Small intestine (tissue), 7 donors: ENCODE measurements at regions not wholly inside any gene's neighbourhood (a gene's known extent, or its start where the extent isn't known, plus 50 kb on each side); places are given as distances from the start of the nearest gene placed in this dataset.
"Not testable (repeated sequence)": the region's sequence is repeated elsewhere in the genome, so short reads cannot be mapped to it uniquely, and the experiment has no call there.

Experiments
- DNase-seq, 2 donors: peaks; one replicate each; pipeline versions ENCODE4 v3.0.0 to v3.0.0-alpha.2; 2013
- FAIRE-seq: peaks from 2 replicates; lab custom pipeline; 2012; peaks lifted over from hg19 to GRCh38; lab: Jason Lieb, UNC
- H3K27ac ChIP-seq, 3 donors: one replicate each; pipeline ENCODE4 v1.5.1; 2013; ENCODE audit warnings: low read length in 2 of 3, mild to moderate bottlenecking in 2 of 3, control low read depth in 1 of 3, inconsistent platforms in 1 of 3, low read depth in 1 of 3, moderate library complexity in 1 of 3
- H3K27me3 ChIP-seq, 3 donors: one replicate each; pipeline ENCODE4 v1.6.1; 2013; ENCODE audit warnings: low read length in 3 of 3, inconsistent platforms in 1 of 3; ENCODE audit not compliant: control insufficient read depth in 3 of 3, insufficient read depth in 3 of 3
- H3K36me3 ChIP-seq, 3 donors: one replicate each; pipeline ENCODE4 v1.6.1; 2013; ENCODE audit warnings: low read length in 3 of 3, inconsistent platforms in 1 of 3, low read depth in 1 of 3, mild to moderate bottlenecking in 1 of 3, moderate library complexity in 1 of 3; ENCODE audit not compliant: control insufficient read depth in 3 of 3, insufficient read depth in 2 of 3
- H3K4me1 ChIP-seq, 3 donors: one replicate each; pipeline ENCODE4 v1.6.1; 2013; ENCODE audit warnings: low read length in 2 of 3, inconsistent platforms in 1 of 3, low read depth in 1 of 3, mild to moderate bottlenecking in 1 of 3, moderate library complexity in 1 of 3; ENCODE audit not compliant: control insufficient read depth in 3 of 3, insufficient read depth in 2 of 3
- H3K4me3 ChIP-seq, 3 donors: one replicate each; pipeline ENCODE4 v1.5.1; 2013; ENCODE audit warnings: low read length in 3 of 3, control low read depth in 1 of 3, inconsistent platforms in 1 of 3, low read depth in 1 of 3, mild to moderate bottlenecking in 1 of 3, moderate library complexity in 1 of 3
- H3K9me3 ChIP-seq, 2 donors: one replicate each; pipeline ENCODE4 v1.6.1; 2013; ENCODE audit warnings: low read depth in 1 of 2, low read length in 1 of 2; ENCODE audit not compliant: control insufficient read depth in 2 of 2, insufficient read depth in 1 of 2
- WGBS, 3 donors: extraction: QIAGEN DNeasy Blood & Tissue Kit; methylation state at CpG; one replicate each; pipeline ENCODE4 v1.1.7; 2013; 5-methylcytosine and 5-hydroxymethylcytosine counted together
- donor health status: healthy with polysubstance abuse.
- donor health status: control.
- donor health status: control.
- donor health status: Bipolar disorder and iron deficiency.
- donor health status: healthy.

DNA sequence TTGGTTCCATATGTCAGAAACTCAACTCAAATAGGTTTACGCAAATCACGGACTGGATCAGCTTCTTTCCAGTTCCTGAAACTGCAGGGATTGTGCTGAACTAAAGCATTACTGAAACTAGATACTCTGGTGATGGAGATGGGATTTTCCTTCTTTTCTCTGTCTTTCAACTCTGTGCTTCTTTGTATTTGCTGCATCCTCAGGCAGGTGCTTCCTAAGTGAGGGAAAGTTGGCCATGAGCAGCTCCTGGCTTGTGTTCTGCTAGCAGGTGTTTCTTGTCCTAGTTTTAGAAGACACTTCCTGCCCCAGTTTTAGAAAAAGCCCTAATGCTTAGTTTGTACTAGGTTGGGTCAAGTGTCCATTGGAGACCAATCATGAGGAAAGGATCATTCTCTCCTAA lies 86.7 kb upstream of the USP24 start:
- Histone ChIP-seq H3K27ac (no peak overlapping the region), H3K27me3 (peaks cover 0 to 7% (median 2%) of the 10 kb centered on the region in 3 donors), H3K4me1 (no peaks in the 10 kb centered on the region), H3K4me3 (no peak overlapping the region), H3K9me3 (peaks cover 0 to 7% of the 10 kb centered on the region in 2 donors), H3K36me3 (no peaks in the 10 kb centered on the region)
- DNase-seq (no peak), FAIRE-seq (no peak)
- WGBS, 3 donors = 93 to 100% (median 93%) methylated on average over 2 of the region's 2 CpGs

DNA sequence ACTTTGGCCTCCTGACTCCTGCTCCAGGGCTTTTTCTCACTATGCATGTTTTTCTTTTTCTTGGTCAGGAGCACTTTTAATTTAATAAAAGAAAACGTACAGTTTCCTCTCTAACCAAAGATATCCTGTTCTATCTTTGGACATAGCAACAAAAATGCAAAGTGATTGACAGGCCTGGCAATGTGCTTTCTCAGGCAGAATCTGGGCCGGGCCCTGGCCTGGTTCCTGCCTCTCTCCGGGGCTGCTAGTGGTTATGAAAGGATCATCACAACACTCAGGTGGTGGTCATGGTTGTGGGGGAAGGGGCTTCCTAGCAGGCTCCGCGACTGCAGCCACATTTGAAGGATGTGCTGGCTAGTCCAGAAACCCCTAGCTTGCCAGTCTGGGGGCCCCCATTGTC lies 85.8 kb upstream of the USP24 start:
- WGBS, 3 donors = 68 to 84% (median 73%) methylated on average over 5 of the region's 5 CpGs
- no peak for FAIRE-seq
- H3K4me1 ChIP-seq = no peaks in the 10 kb centered on the region

DNA sequence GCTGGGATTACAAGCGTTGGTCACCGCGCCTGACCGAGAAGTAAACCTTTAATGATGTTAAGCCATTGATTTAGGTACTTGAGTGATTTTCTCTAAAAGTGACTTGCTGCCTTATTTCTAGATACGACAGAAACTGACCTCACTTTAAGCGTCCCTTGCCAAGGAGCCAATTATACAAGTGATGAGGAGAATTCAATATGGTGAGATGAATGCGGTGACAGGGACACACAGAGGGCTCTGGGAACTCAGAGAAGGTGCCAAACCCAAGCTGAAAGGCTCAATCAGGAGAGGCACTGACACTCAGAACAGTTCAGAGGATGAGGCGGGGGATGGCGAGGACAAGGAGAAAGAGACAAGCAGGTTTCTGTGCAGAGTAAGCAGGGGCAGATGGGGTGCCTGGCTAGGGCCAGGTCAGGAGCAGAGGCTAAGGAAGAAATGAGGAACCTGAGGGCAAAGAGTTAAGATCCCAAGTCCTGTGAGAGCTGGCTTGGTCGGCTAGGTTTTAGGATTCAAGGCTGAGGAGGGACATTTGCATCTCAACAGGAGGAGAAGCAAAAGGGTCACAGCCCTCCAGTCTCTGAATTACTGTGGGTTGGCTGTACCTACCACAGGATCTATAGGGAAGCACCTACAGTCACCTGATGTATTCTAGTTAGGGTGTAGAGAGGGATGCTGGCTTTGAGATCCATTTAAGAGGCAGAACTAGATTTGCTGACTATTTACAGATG lies 83.2 kb upstream of the USP24 start:
- WGBS, 3 donors = 92% methylated on average over 10 of the region's 10 CpGs

More for the DNA sequence above, 85.8 kb upstream of the USP24 start:
- Histone ChIP-seq H3K36me3 (no peaks in the 10 kb centered on the region), H3K27ac (no peak overlapping the region), H3K9me3 (peaks cover 0 to 7% of the 10 kb centered on the region in 2 donors), H3K4me3 (no peak overlapping the region), H3K27me3 (peaks cover 0 to 7% (median 2%) of the 10 kb centered on the region in 3 donors)
- no peak for DNase-seq

DNA sequence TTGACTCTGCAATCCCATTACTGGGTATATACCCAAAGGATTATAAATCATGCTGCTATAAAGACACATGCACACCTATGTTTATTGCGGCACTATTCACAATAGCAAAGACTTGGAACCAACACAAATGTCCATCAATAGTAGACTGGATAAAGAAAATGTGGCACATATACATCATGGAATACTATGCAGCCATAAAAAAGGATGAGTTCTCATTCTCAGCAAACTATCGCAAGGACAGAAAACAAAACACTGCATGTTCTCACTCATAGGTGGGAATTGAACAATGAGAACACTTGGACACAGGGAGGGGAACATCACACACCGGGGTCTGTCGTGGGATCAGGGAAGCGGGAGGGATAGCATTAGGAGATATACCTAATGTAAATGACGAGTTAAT lies 81.1 kb upstream of the USP24 start:
- WGBS, 3 donors = 86 to 97% (median 92%) methylated on average over 6 of the region's 6 CpGs
- H3K9me3 ChIP-seq, H3K4me3 ChIP-seq, H3K4me1 ChIP-seq, H3K27ac ChIP-seq, H3K27me3 ChIP-seq, H3K36me3 ChIP-seq, FAIRE-seq, DNase-seq: not testable (repeated sequence)

More for the DNA sequence above, 83.2 kb upstream of the USP24 start:
- Histone ChIP-seq H3K9me3 (peaks cover 0 to 7% of the 10 kb centered on the region in 2 donors), H3K36me3 (no peaks in the 10 kb centered on the region), H3K27ac (no peak overlapping the region), H3K27me3 (peaks cover 0 to 7% (median 0%) of the 10 kb centered on the region in 3 donors), H3K4me1 (no peaks in the 10 kb centered on the region), H3K4me3 (no peak overlapping the region)
- DNase-seq (no peak), FAIRE-seq (no peak)

DNA sequence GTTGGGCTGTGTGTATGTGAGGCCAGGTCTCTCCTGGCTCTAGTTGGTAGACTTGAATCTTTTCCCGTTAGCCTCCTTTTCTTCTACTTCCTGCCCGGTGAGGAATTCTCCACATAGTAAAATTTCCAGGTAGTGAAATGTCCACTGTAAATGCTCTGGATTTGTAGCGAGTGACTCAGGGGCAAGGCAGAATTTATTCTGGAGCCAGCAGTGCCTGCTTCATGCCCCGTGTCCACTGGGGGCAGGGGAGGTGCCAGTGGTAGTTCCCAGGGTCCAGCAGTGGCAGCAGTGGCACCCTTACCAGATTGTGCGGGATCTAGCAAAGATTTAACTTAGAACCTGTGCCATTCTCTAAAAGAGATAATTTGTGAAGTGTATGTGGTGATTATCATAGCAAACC lies 74.5 kb upstream of the USP24 start:
- Histone ChIP-seq H3K36me3 (no peaks in the 10 kb centered on the region), H3K9me3 (no peaks in the 10 kb centered on the region), H3K4me3 (no peak overlapping the region), H3K27me3 (no peaks in the 10 kb centered on the region), H3K4me1 (no peaks in the 10 kb centered on the region), H3K27ac (no peak overlapping the region)
- WGBS, 3 donors = 85 to 92% (median 91%) methylated on average over 5 of the region's 5 CpGs
- no peak for FAIRE-seq
- no peak for DNase-seq

DNA sequence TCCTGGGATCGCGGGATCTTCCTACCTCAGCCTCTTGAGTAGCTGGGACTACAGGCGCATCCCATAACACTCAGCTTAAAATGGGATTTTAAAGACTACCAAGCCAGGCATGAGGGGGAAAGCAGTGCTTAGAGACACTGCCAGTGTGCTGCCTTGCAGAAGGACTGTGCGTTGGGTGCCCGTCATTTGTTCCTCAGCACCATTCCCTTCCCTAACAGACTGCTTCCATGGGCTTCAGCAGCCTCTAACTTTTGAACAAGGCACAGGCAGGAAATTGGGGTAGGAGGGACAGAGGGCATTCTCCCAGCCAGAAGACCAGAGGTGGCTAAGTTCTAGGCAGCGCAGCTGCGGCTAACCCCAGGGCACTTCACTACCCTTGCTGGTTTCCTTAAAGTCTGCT lies 73.9 kb upstream of the USP24 start:
- no peak for DNase-seq
- H3K4me1 ChIP-seq = no peaks in the 10 kb centered on the region
- no peaks in the 10 kb centered on the region for H3K36me3 ChIP-seq
- H3K27me3 ChIP-seq = no peaks in the 10 kb centered on the region
- H3K4me3 ChIP-seq = no peak overlapping the region
- 95 to 98% (median 96%) methylated on average over 7 of the region's 7 CpGs for WGBS, 3 donors
- no peak overlapping the region for H3K27ac ChIP-seq
- H3K9me3 ChIP-seq = no peaks in the 10 kb centered on the region
- FAIRE-seq = no peak

DNA sequence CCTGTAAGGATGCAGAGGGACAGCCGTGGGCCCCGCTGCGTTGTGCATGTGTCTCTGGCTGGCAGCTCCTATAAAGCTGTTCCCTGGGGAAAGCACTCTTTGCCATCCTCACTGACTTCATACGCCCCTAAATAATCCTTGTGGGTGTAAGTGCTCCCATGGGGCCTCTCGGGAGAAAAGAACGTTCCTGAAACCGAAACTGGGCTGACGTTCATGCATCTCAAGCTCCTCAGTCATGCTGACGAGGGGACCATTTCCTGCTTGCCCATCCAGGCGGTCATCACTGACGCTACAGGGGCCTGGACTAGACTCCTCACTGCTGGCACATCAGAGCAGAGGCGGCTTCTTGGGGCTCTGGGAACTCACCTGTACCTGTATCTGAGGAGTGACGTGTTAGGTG lies 73.1 kb upstream of the USP24 start:
- no peaks in the 10 kb centered on the region for H3K36me3 ChIP-seq
- WGBS, 3 donors = 68 to 77% (median 73%) methylated on average over 13 of the region's 13 CpGs
- FAIRE-seq = no peak
- no peaks in the 10 kb centered on the region for H3K4me1 ChIP-seq
- H3K27me3 ChIP-seq = no peaks in the 10 kb centered on the region
- H3K9me3 ChIP-seq = no peaks in the 10 kb centered on the region
- no peak overlapping the region for H3K4me3 ChIP-seq
- no peak for DNase-seq
- H3K27ac ChIP-seq = peak overlapping the region in 1 of 3 donors; percentile 1

GRCh38 chr1:55287723-55288122 lies 72.6 kb upstream of the USP24 start:
- DNase-seq = no peak
- 71 to 79% (median 75%) methylated on average over 9 of the region's 9 CpGs for WGBS, 3 donors
- no peaks in the 10 kb centered on the region for H3K9me3 ChIP-seq
- H3K27me3 ChIP-seq = no peaks in the 10 kb centered on the region
- no peaks in the 10 kb centered on the region for H3K4me1 ChIP-seq
- FAIRE-seq = no peak
- no peaks in the 10 kb centered on the region for H3K36me3 ChIP-seq
- H3K4me3 ChIP-seq = no peak overlapping the region
- H3K27ac ChIP-seq = peak overlapping the region in 1 of 3 donors; percentile 18
